ENCODE measurements at regions not wholly inside any gene's neighbourhood (a gene's known extent, or its start where the extent isn't known, plus 50 kb on each side); places are given as distances from the start of the nearest gene placed in this dataset.

DNA sequence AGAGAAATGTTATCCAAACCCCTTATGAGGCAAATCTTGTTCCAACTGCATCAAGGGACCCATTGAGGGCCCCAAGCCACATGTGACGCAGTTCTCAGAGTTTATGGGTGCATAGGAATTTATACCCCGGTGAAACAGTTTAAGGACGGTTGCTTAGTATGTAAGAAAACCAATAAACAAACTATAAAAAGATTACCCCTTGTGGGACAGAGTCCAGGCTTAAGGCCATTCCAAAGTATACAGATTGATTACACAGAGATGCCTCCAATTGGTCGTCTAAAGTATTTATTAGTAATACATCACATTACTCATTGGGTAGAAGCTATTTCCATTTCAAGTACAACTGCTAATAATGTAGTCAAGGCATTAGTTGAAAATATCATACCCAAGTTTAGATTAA lies 885.0 kb upstream of the MDGA2 start:
- Histone ChIP-seq H2AFZ (replicated peaks) (no peak overlapping the region), H3K4me3 (no peak overlapping the region), H3K36me3 (no peaks in the 10 kb centered on the region), H3K9ac (no peak overlapping the region), H3K4me2 (no peak overlapping the region), H3K79me2 (ENCODE audit: low read depth) (no peaks in the 10 kb centered on the region), H3K27me3 (no peaks in the 10 kb centered on the region), H3K9me3 (ENCODE audit: low read depth) (no peaks in the 10 kb centered on the region), H3K4me1 (peaks cover 24% of the 10 kb centered on the region), H4K20me1 (ENCODE audit: low read depth) (no peaks in the 10 kb centered on the region), H3F3A (ENCODE audit: low read depth) (no peaks in the 10 kb centered on the region), H3K27ac (no peak overlapping the region)
- H3K9me3 Mint-ChIP-seq = peaks cover 32% of the 10 kb centered on the region
- peaks cover 5% of the 10 kb centered on the region for H3K27me3 Mint-ChIP-seq (ENCODE audit: insufficient read depth, low read depth)
- H3K4me3 Mint-ChIP-seq = no peak overlapping the region
- peaks cover 19% of the 10 kb centered on the region for H3K4me1 Mint-ChIP-seq
- no peak for TF ChIP-seq EZH2 (IDR thresholded peaks at IDR 0.05)
- no peak for TF ChIP-seq CTCF (IDR thresholded peaks at IDR 0.05)
- TF ChIP-seq EZH2phosphoT487 (IDR thresholded peaks at IDR 0.05) = no peak
- no peak for DNase-seq (ENCODE audit: low spot score)
- H3K36me3 Mint-ChIP-seq = no peaks in the 10 kb centered on the region
- no peak overlapping the region for H3K27ac Mint-ChIP-seq

DNA sequence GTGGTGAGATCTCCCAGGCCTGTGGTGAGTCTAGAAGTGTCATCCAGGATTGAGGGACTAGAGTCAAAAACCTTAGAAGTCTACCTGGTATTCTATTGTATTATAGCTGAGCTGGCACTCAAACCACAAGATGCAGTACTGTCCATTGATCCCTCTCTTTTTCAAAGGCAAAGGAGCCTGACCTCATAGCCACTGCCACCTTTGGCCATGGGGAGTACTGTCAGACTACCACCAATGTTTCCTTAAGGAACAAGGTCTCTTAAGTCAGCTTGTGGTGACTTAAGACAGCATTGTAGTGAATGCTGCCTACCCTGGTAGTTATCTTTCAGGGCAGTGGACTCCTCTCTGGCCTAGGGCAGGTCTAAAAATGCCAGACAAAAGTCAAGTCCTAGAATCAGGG lies 878.0 kb upstream of the MDGA2 start:
- H3K4me3 ChIP-seq = no peak overlapping the region
- Mint-ChIP-seq H3K4me3 (no peak overlapping the region), H3K9me3 (peaks cover 3% of the 10 kb centered on the region), H3K27me3 (ENCODE audit: insufficient read depth, low read depth) (peaks cover 3% of the 10 kb centered on the region), H3K27ac (no peak overlapping the region), H3K36me3 (no peaks in the 10 kb centered on the region), H3K4me1 (no peaks in the 10 kb centered on the region)
- H3K9me3 ChIP-seq (ENCODE audit: low read depth) = no peaks in the 10 kb centered on the region
- no peaks in the 10 kb centered on the region for H3K79me2 ChIP-seq (ENCODE audit: low read depth)
- no peak for DNase-seq (ENCODE audit: low spot score)
- no peaks in the 10 kb centered on the region for H3F3A ChIP-seq (ENCODE audit: low read depth)
- H2AFZ ChIP-seq (replicated peaks) = no peak overlapping the region
- no peak overlapping the region for H3K9ac ChIP-seq
- no peaks in the 10 kb centered on the region for H4K20me1 ChIP-seq (ENCODE audit: low read depth)
- no peak for TF ChIP-seq EZH2 (IDR thresholded peaks at IDR 0.05)
- no peak for TF ChIP-seq CTCF (IDR thresholded peaks at IDR 0.05)
- no peak for TF ChIP-seq EZH2phosphoT487 (IDR thresholded peaks at IDR 0.05)
- H3K36me3 ChIP-seq = no peaks in the 10 kb centered on the region
- no peaks in the 10 kb centered on the region for H3K4me1 ChIP-seq
- H3K27me3 ChIP-seq = no peaks in the 10 kb centered on the region
- H3K27ac ChIP-seq = no peak overlapping the region
- H3K4me2 ChIP-seq = no peak overlapping the region

DNA sequence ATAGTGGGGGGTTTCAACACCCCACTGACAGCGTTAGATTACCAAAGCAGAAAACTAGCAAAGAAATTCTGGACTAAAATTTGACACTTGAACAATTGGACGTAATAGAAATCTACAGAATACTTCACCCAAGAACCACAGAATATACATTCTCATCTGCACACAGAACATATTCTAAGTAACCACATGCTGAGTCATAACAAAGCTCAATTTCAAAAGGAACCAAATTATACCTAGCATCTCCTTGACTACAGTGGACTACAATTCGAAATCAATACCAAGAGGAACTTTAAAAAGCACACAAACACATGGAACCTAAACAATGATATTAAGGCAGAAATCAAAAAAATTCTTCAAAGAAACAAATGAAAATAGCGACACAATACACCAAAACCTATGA lies 871.6 kb upstream of the MDGA2 start:
- Histone ChIP-seq H3F3A (ENCODE audit: low read depth) (no peaks in the 10 kb centered on the region), H3K79me2 (ENCODE audit: low read depth) (no peaks in the 10 kb centered on the region), H3K4me1 (no peaks in the 10 kb centered on the region), H3K27me3 (no peaks in the 10 kb centered on the region), H3K4me2 (no peak overlapping the region), H3K9me3 (ENCODE audit: low read depth) (no peaks in the 10 kb centered on the region), H2AFZ (replicated peaks) (no peak overlapping the region), H3K4me3 (no peak overlapping the region), H3K36me3 (no peaks in the 10 kb centered on the region), H4K20me1 (ENCODE audit: low read depth) (no peaks in the 10 kb centered on the region), H3K9ac (no peak overlapping the region), H3K27ac (no peak overlapping the region)
- H3K9me3 Mint-ChIP-seq = peaks cover 3% of the 10 kb centered on the region
- H3K27me3 Mint-ChIP-seq (ENCODE audit: insufficient read depth, low read depth) = no peaks in the 10 kb centered on the region
- no peak overlapping the region for H3K27ac Mint-ChIP-seq
- TF ChIP-seq CTCF (IDR thresholded peaks at IDR 0.05) = no peak
- no peak for TF ChIP-seq EZH2 (IDR thresholded peaks at IDR 0.05)
- no peak for TF ChIP-seq EZH2phosphoT487 (IDR thresholded peaks at IDR 0.05)
- no peak overlapping the region for H3K4me3 Mint-ChIP-seq
- H3K36me3 Mint-ChIP-seq = no peaks in the 10 kb centered on the region
- peaks cover 3% of the 10 kb centered on the region for H3K4me1 Mint-ChIP-seq
- DNase-seq (ENCODE audit: low spot score) = no peak

DNA sequence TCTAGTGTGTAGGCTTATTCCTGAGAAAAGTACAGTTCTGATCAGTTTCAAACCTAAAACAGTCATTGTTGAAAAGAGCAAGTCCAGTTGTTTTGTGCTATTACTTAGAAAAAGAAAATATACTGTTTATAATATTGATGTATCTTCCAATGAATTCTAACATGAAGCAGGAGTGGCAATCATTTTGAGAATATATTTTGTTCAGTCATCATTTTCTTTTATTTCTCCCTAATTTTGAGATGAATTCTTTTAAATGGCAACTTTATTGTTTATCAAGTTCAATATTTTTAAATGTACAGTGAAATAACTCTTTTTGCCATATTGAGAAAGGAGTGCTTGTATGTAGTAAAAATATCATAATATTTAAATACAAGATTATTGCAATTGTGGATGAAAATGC lies 862.2 kb upstream of the MDGA2 start:
- no peaks in the 10 kb centered on the region for H3K9me3 ChIP-seq (ENCODE audit: low read depth)
- TF ChIP-seq CTCF (IDR thresholded peaks at IDR 0.05) (no peak), EZH2 (IDR thresholded peaks at IDR 0.05) (no peak), EZH2phosphoT487 (IDR thresholded peaks at IDR 0.05) (no peak)

More for the DNA sequence above, 862.2 kb upstream of the MDGA2 start:
- no peak overlapping the region for H3K27ac Mint-ChIP-seq
- no peak overlapping the region for H3K4me3 Mint-ChIP-seq
- no peaks in the 10 kb centered on the region for H4K20me1 ChIP-seq (ENCODE audit: low read depth)
- H3K4me3 ChIP-seq = no peak overlapping the region
- no peaks in the 10 kb centered on the region for H3K27me3 ChIP-seq
- H3K4me1 Mint-ChIP-seq = no peaks in the 10 kb centered on the region
- no peaks in the 10 kb centered on the region for H3K79me2 ChIP-seq (ENCODE audit: low read depth)
- no peak for DNase-seq (ENCODE audit: low spot score)
- H3K9ac ChIP-seq = no peak overlapping the region
- H3K27ac ChIP-seq = no peak overlapping the region
- H3K36me3 Mint-ChIP-seq = no peaks in the 10 kb centered on the region
- no peaks in the 10 kb centered on the region for H3K9me3 Mint-ChIP-seq
- no peak overlapping the region for H2AFZ ChIP-seq (replicated peaks)
- H3K4me2 ChIP-seq = no peak overlapping the region
- H3K4me1 ChIP-seq = no peaks in the 10 kb centered on the region
- H3K36me3 ChIP-seq = no peaks in the 10 kb centered on the region
- no peaks in the 10 kb centered on the region for H3F3A ChIP-seq (ENCODE audit: low read depth)
- no peaks in the 10 kb centered on the region for H3K27me3 Mint-ChIP-seq (ENCODE audit: insufficient read depth, low read depth)

Data from neural progenitor cell (in vitro differentiated cells).